ENCODE measurements at regions not wholly inside any gene's neighbourhood (a gene's known extent, or its start where the extent isn't known, plus 50 kb on each side); places are given as distances from the start of the nearest gene placed in this dataset.

GRCh38 chr10:90975096-90975495 is 54.2 kb upstream of the ANKRD1 start:
- H3K27me3 Mint-ChIP-seq, result no peaks in the 10 kb centered on the region
- no peak overlapping the region for H3K4me3 Mint-ChIP-seq
- no peaks in the 10 kb centered on the region for H3K9me3 Mint-ChIP-seq
- H3K27ac Mint-ChIP-seq, result no peak overlapping the region
- no peaks in the 10 kb centered on the region for H3K4me1 Mint-ChIP-seq
- H3K36me3 Mint-ChIP-seq, result no peaks in the 10 kb centered on the region

GRCh38 chr10:90977162-90977854 is 56.4 kb upstream of the ANKRD1 start:
- Mint-ChIP-seq H3K4me3 (no peak overlapping the region), H3K27me3 (no peaks in the 10 kb centered on the region), H3K4me1 (no peaks in the 10 kb centered on the region)

GRCh38 chr10:90977855-90978486 is 57.1 kb upstream of the ANKRD1 start:
- no peaks in the 10 kb centered on the region for H3K4me1 Mint-ChIP-seq
- H3K36me3 Mint-ChIP-seq, result no peaks in the 10 kb centered on the region
- no peak overlapping the region for H3K27ac Mint-ChIP-seq
- no peaks in the 10 kb centered on the region for H3K27me3 Mint-ChIP-seq
- H3K9me3 Mint-ChIP-seq, result no peaks in the 10 kb centered on the region
- no peak overlapping the region for H3K4me3 Mint-ChIP-seq

More at GRCh38 chr10:90977162-90977854, 56.4 kb upstream of the ANKRD1 start:
- Mint-ChIP-seq H3K9me3 (no peaks in the 10 kb centered on the region), H3K36me3 (no peaks in the 10 kb centered on the region), H3K27ac (no peak overlapping the region)

- peaks cover 10% of the 10 kb centered on the region for H3K4me1 Mint-ChIP-seq
- H3K27me3 Mint-ChIP-seq, result no peaks in the 10 kb centered on the region
- H3K36me3 Mint-ChIP-seq, result no peaks in the 10 kb centered on the region
- no peak overlapping the region for H3K4me3 Mint-ChIP-seq
- no peaks in the 10 kb centered on the region for H3K9me3 Mint-ChIP-seq
- H3K27ac Mint-ChIP-seq, result no peak overlapping the region
These were observed 61.6 kb upstream of the ANKRD1 start for GRCh38 chr10:90982406-90983008.

- H3K27me3 Mint-ChIP-seq, result no peaks in the 10 kb centered on the region
- peaks cover 10% of the 10 kb centered on the region for H3K4me1 Mint-ChIP-seq
- no peak overlapping the region for H3K4me3 Mint-ChIP-seq
- no peak overlapping the region for H3K27ac Mint-ChIP-seq
- no peaks in the 10 kb centered on the region for H3K9me3 Mint-ChIP-seq
- no peaks in the 10 kb centered on the region for H3K36me3 Mint-ChIP-seq
These were observed 63.1 kb upstream of the ANKRD1 start for GRCh38 chr10:90983914-90984549.

GRCh38 chr10:90984898-90985297 is 64.0 kb upstream of the ANKRD1 start:
- peaks cover 10% of the 10 kb centered on the region for H3K4me1 Mint-ChIP-seq
- no peak overlapping the region for H3K4me3 Mint-ChIP-seq
- no peaks in the 10 kb centered on the region for H3K9me3 Mint-ChIP-seq
- H3K36me3 Mint-ChIP-seq, result no peaks in the 10 kb centered on the region
- no peak overlapping the region for H3K27ac Mint-ChIP-seq
- H3K27me3 Mint-ChIP-seq, result no peaks in the 10 kb centered on the region

- Mint-ChIP-seq H3K27ac (no peak overlapping the region), H3K4me3 (no peak overlapping the region), H3K27me3 (no peaks in the 10 kb centered on the region), H3K4me1 (peaks cover 10% of the 10 kb centered on the region), H3K36me3 (no peaks in the 10 kb centered on the region), H3K9me3 (no peaks in the 10 kb centered on the region)
These were observed 64.5 kb upstream of the ANKRD1 start for GRCh38 chr10:90985321-90985933.

GRCh38 chr10:90986136-90986760 is 65.4 kb upstream of the ANKRD1 start:
- Mint-ChIP-seq H3K4me3 (no peak overlapping the region), H3K27me3 (no peaks in the 10 kb centered on the region), H3K36me3 (no peaks in the 10 kb centered on the region), H3K4me1 (peaks cover 10% of the 10 kb centered on the region), H3K9me3 (no peaks in the 10 kb centered on the region), H3K27ac (no peak overlapping the region)

GRCh38 chr10:90986870-90987269 is 66.0 kb upstream of the ANKRD1 start:
- peaks cover 10% of the 10 kb centered on the region for H3K4me1 Mint-ChIP-seq
- H3K27ac Mint-ChIP-seq, result no peak overlapping the region
- no peaks in the 10 kb centered on the region for H3K36me3 Mint-ChIP-seq

GRCh38 chr10:90987383-90987782 is 66.5 kb upstream of the ANKRD1 start:
- Mint-ChIP-seq H3K9me3 (no peaks in the 10 kb centered on the region), H3K27ac (no peak overlapping the region), H3K4me1 (peaks cover 10% of the 10 kb centered on the region), H3K4me3 (no peak overlapping the region), H3K27me3 (no peaks in the 10 kb centered on the region), H3K36me3 (no peaks in the 10 kb centered on the region)

More at GRCh38 chr10:90986870-90987269, 66.0 kb upstream of the ANKRD1 start:
- Mint-ChIP-seq H3K27me3 (no peaks in the 10 kb centered on the region), H3K4me3 (no peak overlapping the region), H3K9me3 (no peaks in the 10 kb centered on the region)

- Mint-ChIP-seq H3K27me3 (no peaks in the 10 kb centered on the region), H3K9me3 (no peaks in the 10 kb centered on the region), H3K27ac (no peak overlapping the region), H3K4me3 (no peak overlapping the region), H3K36me3 (no peaks in the 10 kb centered on the region), H3K4me1 (peaks cover 10% of the 10 kb centered on the region)
These were observed 67.1 kb upstream of the ANKRD1 start for GRCh38 chr10:90988024-90988423.

GRCh38 chr10:90988802-90989201 is 67.9 kb upstream of the ANKRD1 start:
- Mint-ChIP-seq H3K9me3 (no peaks in the 10 kb centered on the region), H3K27ac (no peak overlapping the region), H3K4me1 (peaks cover 7% of the 10 kb centered on the region), H3K4me3 (no peak overlapping the region), H3K27me3 (no peaks in the 10 kb centered on the region), H3K36me3 (no peaks in the 10 kb centered on the region)

- H3K36me3 Mint-ChIP-seq, result no peaks in the 10 kb centered on the region
- H3K27ac Mint-ChIP-seq, result no peak overlapping the region
- H3K4me3 Mint-ChIP-seq, result no peak overlapping the region
- no peaks in the 10 kb centered on the region for H3K9me3 Mint-ChIP-seq
- H3K27me3 Mint-ChIP-seq, result no peaks in the 10 kb centered on the region
- H3K4me1 Mint-ChIP-seq, result peaks cover 3% of the 10 kb centered on the region
These were observed 68.5 kb upstream of the ANKRD1 start for GRCh38 chr10:90989378-90989777.

- Mint-ChIP-seq H3K27ac (no peak overlapping the region), H3K4me3 (no peak overlapping the region)
These were observed 71.6 kb upstream of the ANKRD1 start for GRCh38 chr10:90992462-90992861.

GRCh38 chr10:90993340-90993739 is 72.5 kb upstream of the ANKRD1 start:
- no peaks in the 10 kb centered on the region for H3K9me3 Mint-ChIP-seq
- no peak overlapping the region for H3K27ac Mint-ChIP-seq
- no peaks in the 10 kb centered on the region for H3K27me3 Mint-ChIP-seq
- no peaks in the 10 kb centered on the region for H3K4me1 Mint-ChIP-seq
- no peak overlapping the region for H3K4me3 Mint-ChIP-seq
- H3K36me3 Mint-ChIP-seq, result no peaks in the 10 kb centered on the region

More at GRCh38 chr10:90992462-90992861, 71.6 kb upstream of the ANKRD1 start:
- H3K27me3 Mint-ChIP-seq, result no peaks in the 10 kb centered on the region
- H3K4me1 Mint-ChIP-seq, result no peaks in the 10 kb centered on the region
- H3K9me3 Mint-ChIP-seq, result no peaks in the 10 kb centered on the region
- H3K36me3 Mint-ChIP-seq, result no peaks in the 10 kb centered on the region

Data from activated naive CD4-positive, alpha-beta T cell treated with anti-CD3 and anti-CD28 coated beads, Interleukin-2, amount 50 U/mL, for 24 hours (primary cell).